ENCODE measurements at regions not wholly inside any gene's neighbourhood (a gene's known extent, or its start where the extent isn't known, plus 50 kb on each side); places are given as distances from the start of the nearest gene placed in this dataset.

DNA sequence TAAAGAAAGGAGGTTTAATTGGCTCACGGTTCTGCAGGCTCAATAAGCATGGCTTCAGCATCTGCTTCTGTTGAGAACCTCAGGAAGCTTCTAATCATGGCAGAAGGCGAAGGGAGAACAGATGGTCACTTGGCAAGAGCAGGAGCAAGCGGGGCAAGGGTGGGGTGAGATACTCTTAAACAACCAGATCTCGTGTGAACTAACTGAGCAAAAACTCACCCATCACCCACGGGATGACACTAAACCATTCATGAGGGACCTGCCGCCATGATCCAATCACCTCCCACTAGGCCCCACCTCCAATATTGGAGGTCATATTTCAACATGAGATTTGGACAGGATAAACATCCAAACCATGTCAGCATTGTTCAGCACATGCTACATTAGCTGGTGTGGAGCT, 89.1 kb upstream of the HAND1 start:
- H3K4me3 ChIP-seq (ENCODE audit: low read depth, low read length) = no peak overlapping the region
- no peak for TF ChIP-seq CTCF (IDR thresholded peaks at IDR 0.05; ENCODE audit: control insufficient read depth, extremely low read depth, insufficient read depth)
- DNase-seq (ENCODE audit: low read depth) = no peak

DNA sequence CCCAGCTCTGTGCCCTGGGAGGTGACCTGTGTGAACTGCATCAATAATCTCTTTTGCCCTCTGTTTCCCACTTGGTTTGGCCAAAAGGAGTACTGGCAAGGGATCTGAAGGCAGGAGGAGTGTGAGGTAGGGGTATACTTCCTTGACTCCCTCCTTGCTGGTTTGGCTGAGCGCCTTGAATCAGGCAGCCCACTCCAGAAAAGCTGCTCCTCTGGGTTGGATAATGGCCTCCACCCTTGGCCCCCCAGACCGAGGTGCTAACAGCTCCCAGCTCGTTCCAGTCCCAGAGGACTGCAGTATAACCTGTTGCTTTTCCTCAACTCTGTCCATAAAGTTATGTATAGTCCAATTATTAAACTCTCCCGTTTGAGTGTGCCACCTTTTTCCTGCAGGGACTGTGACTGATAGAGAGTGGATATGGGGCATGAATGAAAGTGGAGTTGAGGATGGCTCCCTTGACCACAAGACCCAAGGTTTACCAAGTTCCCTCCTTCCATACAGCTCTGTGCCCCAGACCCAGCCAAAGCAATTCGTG, 88.2 kb upstream of the HAND1 start:
- no peak overlapping the region for H3K4me3 ChIP-seq (ENCODE audit: low read depth, low read length)
- no peak for DNase-seq (ENCODE audit: low read depth)
- TF ChIP-seq CTCF (IDR thresholded peaks at IDR 0.05; ENCODE audit: control insufficient read depth, extremely low read depth, insufficient read depth) = no peak

GRCh38 chr5:154565123-154565522, 87.1 kb upstream of the HAND1 start:
- H3K4me3 ChIP-seq (ENCODE audit: low read depth, low read length) = no peak overlapping the region
- no peak for TF ChIP-seq CTCF (IDR thresholded peaks at IDR 0.05; ENCODE audit: control insufficient read depth, extremely low read depth, insufficient read depth)
- DNase-seq (ENCODE audit: low read depth) = no peak

DNA sequence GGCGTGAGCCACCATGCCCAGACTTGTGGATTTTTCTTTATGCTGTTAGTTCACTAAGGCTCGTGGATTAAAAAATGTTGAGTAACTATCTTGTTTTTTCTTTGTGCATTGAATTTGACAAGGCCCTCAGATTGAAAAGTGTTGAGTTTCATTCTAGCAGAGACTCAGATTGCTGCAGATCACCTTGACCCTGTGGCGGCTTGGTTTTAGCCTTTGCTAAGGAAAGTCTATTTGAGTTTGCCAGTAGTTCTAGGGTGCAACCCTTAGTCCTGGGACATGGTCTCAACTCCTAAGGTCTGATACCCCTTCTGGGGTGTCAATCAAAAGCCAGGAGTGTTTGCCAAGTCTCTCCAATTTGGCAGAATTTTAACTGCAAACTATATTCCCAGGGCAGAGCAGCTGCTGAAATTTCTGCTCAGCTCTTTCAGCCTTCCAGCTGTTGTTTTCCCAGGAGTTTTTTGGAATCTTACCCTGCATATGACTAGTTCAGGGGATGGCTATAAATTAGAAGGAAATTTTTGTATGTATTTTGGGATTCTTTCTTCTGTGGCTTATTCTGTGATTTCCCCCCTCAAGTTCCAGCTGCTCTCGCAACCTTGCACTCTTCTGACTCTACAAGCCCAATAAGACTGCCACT, 84.3 kb upstream of the HAND1 start:
- DNase-seq (ENCODE audit: low read depth) = no peak
- H3K4me3 ChIP-seq (ENCODE audit: low read depth, low read length) = no peak overlapping the region
- no peak for TF ChIP-seq CTCF (IDR thresholded peaks at IDR 0.05; ENCODE audit: control insufficient read depth, extremely low read depth, insufficient read depth)

DNA sequence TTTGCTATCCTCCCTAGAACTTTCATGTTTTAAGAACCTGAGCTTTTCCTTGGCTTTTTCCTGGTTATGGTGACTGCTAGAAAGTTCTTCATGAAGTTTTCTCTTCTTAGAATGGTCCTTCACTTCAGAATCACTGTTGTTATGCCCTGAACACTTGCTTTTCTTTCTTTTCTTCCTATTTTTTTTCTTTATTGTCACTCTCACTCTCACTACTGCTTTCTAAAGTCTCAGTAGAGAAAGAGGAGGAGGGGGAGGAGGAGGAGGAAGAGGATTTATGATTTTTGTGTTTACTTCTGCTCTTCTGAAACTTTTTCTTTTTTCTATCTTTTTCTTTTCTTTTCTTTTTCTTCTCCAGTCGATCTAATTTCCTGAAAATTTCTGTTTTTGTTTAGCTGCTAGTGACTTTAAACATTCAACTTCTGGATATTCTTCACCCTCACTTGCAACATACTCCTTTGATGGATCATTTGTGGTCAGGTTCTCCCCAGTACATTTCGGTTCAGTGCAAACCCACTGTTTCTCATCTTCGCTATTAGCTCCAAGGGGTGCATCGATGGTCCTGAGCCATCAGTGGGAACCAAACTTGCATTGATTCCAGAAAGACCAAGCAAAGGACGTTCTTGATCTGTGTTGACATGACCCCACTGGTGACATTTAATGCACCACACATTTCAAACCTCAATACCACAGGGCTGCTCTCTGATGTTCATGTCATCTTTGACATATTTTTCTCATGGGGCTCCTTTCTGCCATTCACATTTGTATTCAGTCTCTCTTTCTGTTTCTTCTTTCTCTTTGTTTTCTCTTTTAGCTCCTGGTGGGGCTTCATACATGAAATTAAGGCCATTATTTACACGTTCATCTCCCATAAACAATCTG, 81.6 kb upstream of the HAND1 start:
- no peak for DNase-seq (ENCODE audit: low read depth)
- TF ChIP-seq CTCF (IDR thresholded peaks at IDR 0.05; ENCODE audit: control insufficient read depth, extremely low read depth, insufficient read depth) = no peak
- no peak overlapping the region for H3K4me3 ChIP-seq (ENCODE audit: low read depth, low read length)

DNA sequence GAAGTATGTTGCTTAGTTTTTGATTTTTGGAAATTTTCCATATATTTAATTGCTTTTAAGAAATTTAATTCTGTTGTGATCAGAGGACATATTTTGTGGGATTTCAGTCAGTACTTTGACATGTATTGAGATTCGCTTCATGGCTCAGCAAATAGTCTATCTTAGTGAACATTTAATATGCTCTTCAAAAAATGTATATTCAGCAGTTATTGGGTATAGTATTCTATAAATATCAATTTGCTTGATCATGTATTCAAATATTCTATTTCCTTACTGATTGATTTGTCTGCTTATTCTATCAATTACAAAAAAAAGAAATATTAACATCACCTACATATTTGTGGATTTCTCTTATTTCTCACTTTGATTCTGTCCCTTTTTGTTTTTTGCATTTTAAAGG, 79.5 kb upstream of the HAND1 start:
- no peak for TF ChIP-seq CTCF (IDR thresholded peaks at IDR 0.05; ENCODE audit: control insufficient read depth, extremely low read depth, insufficient read depth)
- no peak for DNase-seq (ENCODE audit: low read depth)
- no peak overlapping the region for H3K4me3 ChIP-seq (ENCODE audit: low read depth, low read length)

All from LNCaP clone FGC (cell line).